ENCODE measurements at regions not wholly inside any gene's neighbourhood (a gene's known extent, or its start where the extent isn't known, plus 50 kb on each side); places are given as distances from the start of the nearest gene placed in this dataset.

GRCh38 chr3:139827833-139828232, 107.2 kb upstream of the CLSTN2 start:
- no peak for TF ChIP-seq CTCF (IDR thresholded peaks at IDR 0.05; ENCODE audit: insufficient read depth, low read length, poor library complexity, severe bottlenecking)
- Histone ChIP-seq H3K36me3 (ENCODE audit: control insufficient read depth, insufficient read depth, low read length) (no peaks in the 10 kb centered on the region), H3K4me3 (ENCODE audit: low read depth, low read length) (no peak overlapping the region), H3K27me3 (ENCODE audit: control insufficient read depth, insufficient read depth, low read length) (no peaks in the 10 kb centered on the region)
- no peak for DNase-seq (ENCODE audit: low read depth)

- no peak for DNase-seq (ENCODE audit: low read depth)
- Histone ChIP-seq H3K4me3 (ENCODE audit: low read depth, low read length) (no peak overlapping the region), H3K27me3 (ENCODE audit: control insufficient read depth, insufficient read depth, low read length) (no peaks in the 10 kb centered on the region), H3K36me3 (ENCODE audit: control insufficient read depth, insufficient read depth, low read length) (no peaks in the 10 kb centered on the region)
- no peak for TF ChIP-seq CTCF (IDR thresholded peaks at IDR 0.05; ENCODE audit: insufficient read depth, low read length, poor library complexity, severe bottlenecking)
Measured at GRCh38 chr3:139824864-139825263, 110.1 kb upstream of the CLSTN2 start.

- no peak for TF ChIP-seq CTCF (IDR thresholded peaks at IDR 0.05; ENCODE audit: insufficient read depth, low read length, poor library complexity, severe bottlenecking)
- no peak for DNase-seq (ENCODE audit: low read depth)
- H3K36me3 ChIP-seq (ENCODE audit: control insufficient read depth, insufficient read depth, low read length) = no peaks in the 10 kb centered on the region
- no peak overlapping the region for H3K4me3 ChIP-seq (ENCODE audit: low read depth, low read length)
- no peaks in the 10 kb centered on the region for H3K27me3 ChIP-seq (ENCODE audit: control insufficient read depth, insufficient read depth, low read length)
Measured at GRCh38 chr3:139814646-139815045, 120.3 kb upstream of the CLSTN2 start.

GRCh38 chr3:139811331-139811730, 123.7 kb upstream of the CLSTN2 start:
- no peak for DNase-seq (ENCODE audit: low read depth)
- H3K36me3 ChIP-seq (ENCODE audit: control insufficient read depth, insufficient read depth, low read length) = no peaks in the 10 kb centered on the region
- TF ChIP-seq CTCF (IDR thresholded peaks at IDR 0.05; ENCODE audit: insufficient read depth, low read length, poor library complexity, severe bottlenecking) = no peak
- no peak overlapping the region for H3K4me3 ChIP-seq (ENCODE audit: low read depth, low read length)
- H3K27me3 ChIP-seq (ENCODE audit: control insufficient read depth, insufficient read depth, low read length) = no peaks in the 10 kb centered on the region

- H3K27me3 ChIP-seq (ENCODE audit: control insufficient read depth, insufficient read depth, low read length) = no peaks in the 10 kb centered on the region
- no peak overlapping the region for H3K4me3 ChIP-seq (ENCODE audit: low read depth, low read length)
- TF ChIP-seq CTCF (IDR thresholded peaks at IDR 0.05; ENCODE audit: insufficient read depth, low read length, poor library complexity, severe bottlenecking) = no peak
- DNase-seq (ENCODE audit: low read depth) = no peak
- H3K36me3 ChIP-seq (ENCODE audit: control insufficient read depth, insufficient read depth, low read length) = no peaks in the 10 kb centered on the region
Measured at GRCh38 chr3:139808201-139808600, 126.8 kb upstream of the CLSTN2 start.

- Histone ChIP-seq H3K27me3 (ENCODE audit: control insufficient read depth, insufficient read depth, low read length) (no peaks in the 10 kb centered on the region), H3K4me3 (ENCODE audit: low read depth, low read length) (no peak overlapping the region), H3K36me3 (ENCODE audit: control insufficient read depth, insufficient read depth, low read length) (no peaks in the 10 kb centered on the region)
- no peak for TF ChIP-seq CTCF (IDR thresholded peaks at IDR 0.05; ENCODE audit: insufficient read depth, low read length, poor library complexity, severe bottlenecking)
- no peak for DNase-seq (ENCODE audit: low read depth)
Measured at GRCh38 chr3:139803294-139803693, 125.5 kb upstream of the NMNAT3 start.
